ENCODE measurements at regions not wholly inside any gene's neighbourhood (a gene's known extent, or its start where the extent isn't known, plus 50 kb on each side); places are given as distances from the start of the nearest gene placed in this dataset.

DNA sequence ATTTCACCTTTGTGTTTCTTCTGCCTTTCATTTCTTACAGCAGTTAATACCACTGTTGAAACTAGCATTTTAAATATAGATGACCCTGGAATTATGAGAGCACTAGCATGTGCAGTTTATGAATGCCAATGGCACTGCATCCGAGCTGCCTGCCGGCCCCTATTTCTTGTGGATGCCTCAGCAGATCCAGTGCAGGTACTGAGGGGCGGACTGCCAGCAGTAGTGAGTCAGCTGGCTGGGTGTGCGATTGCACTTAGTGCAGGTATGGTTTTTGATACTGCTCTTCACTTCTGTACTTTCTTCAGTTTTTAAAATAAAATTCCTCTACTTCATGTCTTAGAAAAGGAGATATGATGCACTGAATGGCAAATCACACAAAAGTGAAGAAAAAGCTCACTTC is 453.0 kb downstream of the DIPK2A start:
- no peaks in the 10 kb centered on the region for H3F3A ChIP-seq (ENCODE audit: insufficient read depth, low read length, poor library complexity, severe bottlenecking)
- no peaks in the 10 kb centered on the region for H3K79me2 ChIP-seq (replicated peaks; ENCODE audit: insufficient read depth, low read length)
- H3K27ac ChIP-seq (ENCODE audit: low read length), result no peak overlapping the region
- H3K4me2 ChIP-seq (ENCODE audit: low read length), result no peak overlapping the region
- no peak overlapping the region for H2AFZ ChIP-seq (ENCODE audit: low read depth, low read length)
- no peaks in the 10 kb centered on the region for H3K36me3 ChIP-seq (ENCODE audit: insufficient read depth, low read length)
- no peak overlapping the region for H3K4me3 ChIP-seq (ENCODE audit: low read length)
- H3K9ac ChIP-seq (ENCODE audit: low read length), result no peak overlapping the region
- H3K27me3 ChIP-seq (ENCODE audit: insufficient read depth, low read depth, low read length), result no peaks in the 10 kb centered on the region
- H3K9me2 ChIP-seq (ENCODE audit: insufficient read depth, low read length), result no peaks in the 10 kb centered on the region
- no peaks in the 10 kb centered on the region for H4K20me1 ChIP-seq (ENCODE audit: insufficient read depth)
- TF ChIP-seq, protein P1, sequence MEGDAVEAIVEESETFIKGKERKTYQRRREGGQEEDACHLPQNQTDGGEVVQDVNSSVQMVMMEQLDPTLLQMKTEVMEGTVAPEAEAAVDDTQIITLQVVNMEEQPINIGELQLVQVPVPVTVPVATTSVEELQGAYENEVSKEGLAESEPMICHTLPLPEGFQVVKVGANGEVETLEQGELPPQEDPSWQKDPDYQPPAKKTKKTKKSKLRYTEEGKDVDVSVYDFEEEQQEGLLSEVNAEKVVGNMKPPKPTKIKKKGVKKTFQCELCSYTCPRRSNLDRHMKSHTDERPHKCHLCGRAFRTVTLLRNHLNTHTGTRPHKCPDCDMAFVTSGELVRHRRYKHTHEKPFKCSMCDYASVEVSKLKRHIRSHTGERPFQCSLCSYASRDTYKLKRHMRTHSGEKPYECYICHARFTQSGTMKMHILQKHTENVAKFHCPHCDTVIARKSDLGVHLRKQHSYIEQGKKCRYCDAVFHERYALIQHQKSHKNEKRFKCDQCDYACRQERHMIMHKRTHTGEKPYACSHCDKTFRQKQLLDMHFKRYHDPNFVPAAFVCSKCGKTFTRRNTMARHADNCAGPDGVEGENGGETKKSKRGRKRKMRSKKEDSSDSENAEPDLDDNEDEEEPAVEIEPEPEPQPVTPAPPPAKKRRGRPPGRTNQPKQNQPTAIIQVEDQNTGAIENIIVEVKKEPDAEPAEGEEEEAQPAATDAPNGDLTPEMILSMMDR (IDR thresholded peaks at IDR 0.05; ENCODE audit: poor library complexity, severe bottlenecking), result no peak
- no peak for TF ChIP-seq EP300 (conservative IDR thresholded peaks at IDR 0.05; ENCODE audit: poor library complexity, severe bottlenecking)
- no peak for TF ChIP-seq TAF1 (IDR thresholded peaks at IDR 0.05; ENCODE audit: low read depth)
- TF ChIP-seq POLR2AphosphoS5 (IDR thresholded peaks at IDR 0.05), result no peak
- TF ChIP-seq SMC3 (conservative IDR thresholded peaks at IDR 0.05; ENCODE audit: poor library complexity), result no peak
- no peak for TF ChIP-seq MXI1 (conservative IDR thresholded peaks at IDR 0.05; ENCODE audit: poor library complexity, severe bottlenecking)
- TF ChIP-seq RAD21 (conservative IDR thresholded peaks at IDR 0.05), result no peak
- TF ChIP-seq EZH2 (IDR thresholded peaks at IDR 0.05; ENCODE audit: borderline replicate concordance, insufficient read depth, low read length, poor library complexity, severe bottlenecking), result no peak
- TF ChIP-seq, protein P2, sequence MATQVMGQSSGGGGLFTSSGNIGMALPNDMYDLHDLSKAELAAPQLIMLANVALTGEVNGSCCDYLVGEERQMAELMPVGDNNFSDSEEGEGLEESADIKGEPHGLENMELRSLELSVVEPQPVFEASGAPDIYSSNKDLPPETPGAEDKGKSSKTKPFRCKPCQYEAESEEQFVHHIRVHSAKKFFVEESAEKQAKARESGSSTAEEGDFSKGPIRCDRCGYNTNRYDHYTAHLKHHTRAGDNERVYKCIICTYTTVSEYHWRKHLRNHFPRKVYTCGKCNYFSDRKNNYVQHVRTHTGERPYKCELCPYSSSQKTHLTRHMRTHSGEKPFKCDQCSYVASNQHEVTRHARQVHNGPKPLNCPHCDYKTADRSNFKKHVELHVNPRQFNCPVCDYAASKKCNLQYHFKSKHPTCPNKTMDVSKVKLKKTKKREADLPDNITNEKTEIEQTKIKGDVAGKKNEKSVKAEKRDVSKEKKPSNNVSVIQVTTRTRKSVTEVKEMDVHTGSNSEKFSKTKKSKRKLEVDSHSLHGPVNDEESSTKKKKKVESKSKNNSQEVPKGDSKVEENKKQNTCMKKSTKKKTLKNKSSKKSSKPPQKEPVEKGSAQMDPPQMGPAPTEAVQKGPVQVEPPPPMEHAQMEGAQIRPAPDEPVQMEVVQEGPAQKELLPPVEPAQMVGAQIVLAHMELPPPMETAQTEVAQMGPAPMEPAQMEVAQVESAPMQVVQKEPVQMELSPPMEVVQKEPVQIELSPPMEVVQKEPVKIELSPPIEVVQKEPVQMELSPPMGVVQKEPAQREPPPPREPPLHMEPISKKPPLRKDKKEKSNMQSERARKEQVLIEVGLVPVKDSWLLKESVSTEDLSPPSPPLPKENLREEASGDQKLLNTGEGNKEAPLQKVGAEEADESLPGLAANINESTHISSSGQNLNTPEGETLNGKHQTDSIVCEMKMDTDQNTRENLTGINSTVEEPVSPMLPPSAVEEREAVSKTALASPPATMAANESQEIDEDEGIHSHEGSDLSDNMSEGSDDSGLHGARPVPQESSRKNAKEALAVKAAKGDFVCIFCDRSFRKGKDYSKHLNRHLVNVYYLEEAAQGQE (IDR thresholded peaks at IDR 0.05; ENCODE audit: borderline replicate concordance), result no peak
- no peaks in the 10 kb centered on the region for H3K9me3 ChIP-seq (ENCODE audit: low read length)

DNA sequence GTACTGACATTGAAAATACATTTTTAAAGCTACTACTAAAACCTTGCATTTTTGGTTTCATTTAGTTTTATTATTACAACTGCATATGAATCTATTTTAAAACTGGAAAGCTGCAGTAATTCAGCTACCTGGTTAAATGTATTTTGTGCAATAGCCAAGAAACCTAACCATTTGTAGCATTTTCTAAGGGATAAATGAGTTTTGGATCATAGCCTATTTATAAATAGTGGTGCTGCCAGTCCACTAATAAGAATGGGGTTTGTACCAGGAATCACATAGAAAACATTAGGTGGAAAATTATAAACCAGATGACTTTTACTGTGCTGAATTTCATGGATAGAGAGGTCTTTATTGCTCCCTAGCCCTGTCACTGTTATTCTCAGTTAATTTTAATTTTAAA is 454.7 kb downstream of the DIPK2A start:
- Histone ChIP-seq H3K4me3 (ENCODE audit: low read length) (no peak overlapping the region), H3K9me2 (ENCODE audit: insufficient read depth, low read length) (no peaks in the 10 kb centered on the region), H3K4me2 (ENCODE audit: low read length) (no peak overlapping the region), H3K36me3 (ENCODE audit: insufficient read depth, low read length) (no peaks in the 10 kb centered on the region), H2AFZ (ENCODE audit: low read depth, low read length) (no peak overlapping the region), H3K9me3 (ENCODE audit: low read length) (no peaks in the 10 kb centered on the region), H3K9ac (ENCODE audit: low read length) (no peak overlapping the region), H3K79me2 (replicated peaks; ENCODE audit: insufficient read depth, low read length) (no peaks in the 10 kb centered on the region), H3K27ac (ENCODE audit: low read length) (no peak overlapping the region), H4K20me1 (ENCODE audit: insufficient read depth) (no peaks in the 10 kb centered on the region), H3K27me3 (ENCODE audit: insufficient read depth, low read depth, low read length) (no peaks in the 10 kb centered on the region), H3F3A (ENCODE audit: insufficient read depth, low read length, poor library complexity, severe bottlenecking) (no peaks in the 10 kb centered on the region)
- TF ChIP-seq SMC3 (conservative IDR thresholded peaks at IDR 0.05; ENCODE audit: poor library complexity) (no peak), EZH2 (IDR thresholded peaks at IDR 0.05; ENCODE audit: borderline replicate concordance, insufficient read depth, low read length, poor library complexity, severe bottlenecking) (no peak), POLR2AphosphoS5 (IDR thresholded peaks at IDR 0.05) (no peak), EP300 (conservative IDR thresholded peaks at IDR 0.05; ENCODE audit: poor library complexity, severe bottlenecking) (no peak), TAF1 (IDR thresholded peaks at IDR 0.05; ENCODE audit: low read depth) (no peak), MXI1 (conservative IDR thresholded peaks at IDR 0.05; ENCODE audit: poor library complexity, severe bottlenecking) (no peak), RAD21 (conservative IDR thresholded peaks at IDR 0.05) (no peak)
- TF ChIP-seq, protein P2 (IDR thresholded peaks at IDR 0.05; ENCODE audit: borderline replicate concordance), result no peak
- TF ChIP-seq, protein P1 (IDR thresholded peaks at IDR 0.05; ENCODE audit: poor library complexity, severe bottlenecking), result no peak
